SK-N-MC (cell line): ENCODE measurements at regions not wholly inside any gene's neighbourhood (a gene's known extent, or its start where the extent isn't known, plus 50 kb on each side); places are given as distances from the start of the nearest gene placed in this dataset.

Source experiments
- EZH2 ChIP-seq: fragments of 200-600 bp; sonication (generic); IDR thresholded peaks from one replicate; pipeline ENCODE4 v1.6.1; 2017; ENCODE audit warnings: antibody characterized with exemption
- FOXP2 ChIP-seq: optimal IDR thresholded peaks from 2 replicates; pipeline ENCODE3; 2011; ENCODE audit warnings: mild to moderate bottlenecking, moderate library complexity; ENCODE audit not compliant: insufficient read depth; ENCODE audit errors: extremely low read length, control extremely low read depth
- POLR2AphosphoS5 ChIP-seq: IDR thresholded peaks from 2 replicates; pipeline ENCODE4 v1.6.1; 2012; ENCODE audit warnings: mild to moderate bottlenecking, low read depth, low read length, borderline replicate concordance

GRCh38 chr3:152754303-152754702 lies 80.6 kb upstream of the P2RY1 start:
- TF ChIP-seq POLR2AphosphoS5 (no peak), EZH2 (no peak), FOXP2 (no peak)
